Activated CD4-positive, alpha-beta T cell treated with anti-CD3 and anti-CD28 coated beads, Interleukin-2, Interleukin-4, amounts not matched to agents 100 ng/mL and 50 ng/mL, durations not matched to agents 16 hours and 8 hours (primary cell): ENCODE measurements at regions not wholly inside any gene's neighbourhood (a gene's known extent, or its start where the extent isn't known, plus 50 kb on each side); places are given as distances from the start of the nearest gene placed in this dataset.

ENCODE experiments used
- DNase-seq: peaks from one replicate; pipeline ENCODE4 v3.0.0-alpha.2; 2020; ENCODE audit warnings: low spot score

DNA sequence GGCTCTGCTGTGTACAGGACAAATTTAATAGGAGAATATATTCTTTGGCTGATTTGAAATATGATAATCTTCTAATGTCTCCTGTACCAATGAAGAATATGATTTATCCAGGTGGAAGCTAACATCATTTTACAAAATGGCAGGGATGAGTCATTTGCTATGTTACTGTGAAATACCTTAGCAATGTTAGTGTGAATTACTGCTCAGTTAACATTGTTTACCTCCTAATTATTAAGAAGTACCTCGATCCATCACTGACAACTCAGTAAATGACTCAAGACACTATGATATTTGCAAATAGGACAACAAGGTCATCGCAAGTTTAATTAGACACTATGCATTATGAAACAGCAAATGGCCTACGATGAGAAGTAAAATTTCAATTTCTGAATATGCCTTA lies 309.1 kb upstream of the EDNRB start:
- no peak for DNase-seq

DNA sequence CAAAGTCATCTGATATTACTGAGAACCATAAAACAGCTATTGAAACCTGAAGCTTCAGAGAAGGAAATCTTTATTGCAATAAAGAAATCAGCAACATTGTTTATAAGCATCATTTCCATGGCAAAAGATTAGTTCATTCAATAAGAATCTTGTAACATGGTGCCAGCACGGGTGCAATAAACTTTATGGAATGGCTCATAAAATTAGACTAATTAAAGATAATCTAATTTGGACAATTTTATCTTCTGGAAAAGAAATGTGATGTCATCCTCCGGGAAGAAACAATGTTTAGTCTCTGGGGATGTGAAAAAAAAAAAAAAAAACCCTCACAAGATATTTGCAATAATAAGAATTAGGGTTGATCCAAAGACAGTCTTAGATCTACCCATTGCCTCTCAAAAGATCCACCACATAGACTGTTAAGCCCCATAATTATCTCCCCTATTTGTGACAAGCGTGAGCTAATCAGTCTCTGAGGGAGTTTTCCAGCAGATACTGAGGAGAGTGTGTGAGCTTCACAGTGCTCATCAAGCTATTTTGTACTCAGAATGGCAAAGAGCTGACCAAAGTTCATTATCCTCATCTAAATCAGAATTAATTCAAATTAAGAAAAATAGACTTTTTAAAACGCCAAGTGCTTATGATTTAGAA lies 297.0 kb upstream of the EDNRB start:
- no peak for DNase-seq

DNA sequence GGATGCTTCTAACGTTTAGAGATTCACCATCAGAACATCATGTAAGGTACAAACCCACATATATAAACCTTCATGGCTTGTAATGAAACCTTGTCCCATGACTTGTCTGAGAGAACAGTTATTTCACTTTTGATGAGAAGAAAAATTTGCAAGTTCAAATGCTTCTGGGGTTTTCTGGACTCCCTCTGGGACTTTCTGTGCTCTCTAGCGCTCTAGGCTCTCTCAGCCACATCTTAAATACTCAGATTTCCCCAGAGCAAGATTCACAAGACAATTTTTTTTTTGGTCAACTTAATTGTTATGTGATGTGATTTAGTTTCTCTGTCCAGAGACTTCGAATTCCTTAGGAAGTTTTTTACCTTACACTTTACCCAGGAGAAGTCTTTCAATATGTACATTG lies 282.8 kb upstream of the EDNRB start:
- no peak for DNase-seq

DNA sequence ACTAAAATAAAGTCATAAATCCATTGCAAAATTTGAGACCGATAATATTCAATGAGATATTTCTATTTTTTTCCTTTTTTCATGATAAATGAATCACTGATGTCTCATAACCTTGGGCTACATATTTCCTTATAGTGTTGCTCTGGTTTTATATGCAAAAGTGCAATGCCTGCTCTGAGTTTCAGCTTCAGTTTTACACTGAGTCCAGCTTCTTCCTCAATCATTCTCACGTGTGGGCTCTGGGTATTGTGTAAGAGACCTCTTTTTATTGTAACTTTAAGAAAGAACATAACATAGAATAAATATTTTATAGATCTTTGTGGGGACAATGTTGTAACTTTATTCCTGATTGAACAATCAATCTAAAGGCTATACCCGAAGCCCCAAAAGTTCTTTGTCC lies 280.2 kb upstream of the EDNRB start:
- no peak for DNase-seq

DNA sequence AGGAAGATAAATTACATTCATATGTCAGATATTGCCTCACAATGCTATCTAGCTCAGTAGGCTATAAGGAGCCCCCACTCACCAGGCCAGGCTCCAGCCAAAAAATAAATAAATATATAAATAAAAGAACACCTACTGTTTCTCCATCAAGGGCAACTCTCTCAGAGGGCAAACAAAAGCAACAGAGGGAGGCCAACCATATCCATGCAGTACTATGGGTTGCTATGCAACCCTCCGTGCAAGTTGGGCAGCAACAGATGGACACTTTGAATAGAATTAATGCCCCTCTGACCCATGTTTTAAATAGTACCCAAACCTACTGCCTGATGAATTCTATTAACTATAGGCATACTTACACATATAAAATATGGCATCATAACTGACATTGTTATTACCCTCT lies 279.8 kb upstream of the EDNRB start:
- DNase-seq = no peak

DNA sequence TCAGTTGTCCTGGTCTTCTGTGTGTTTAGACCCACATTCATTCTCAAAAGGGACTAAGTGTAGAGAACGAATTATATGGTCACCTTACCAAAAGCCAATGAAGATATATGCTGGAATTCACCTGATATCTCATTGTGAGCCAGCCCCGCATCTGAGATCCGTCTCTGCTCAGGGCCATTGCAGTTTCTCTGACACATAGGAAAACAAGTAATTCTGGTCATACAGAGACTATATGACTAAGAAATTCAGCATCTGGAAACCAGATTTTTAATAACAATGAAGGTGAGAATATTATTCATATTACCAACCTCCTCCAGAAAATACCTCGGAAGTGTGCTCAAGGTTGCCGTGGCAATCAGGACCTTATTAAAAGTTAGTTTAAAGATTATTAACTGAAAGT lies 278.6 kb upstream of the EDNRB start:
- DNase-seq = no peak

DNA sequence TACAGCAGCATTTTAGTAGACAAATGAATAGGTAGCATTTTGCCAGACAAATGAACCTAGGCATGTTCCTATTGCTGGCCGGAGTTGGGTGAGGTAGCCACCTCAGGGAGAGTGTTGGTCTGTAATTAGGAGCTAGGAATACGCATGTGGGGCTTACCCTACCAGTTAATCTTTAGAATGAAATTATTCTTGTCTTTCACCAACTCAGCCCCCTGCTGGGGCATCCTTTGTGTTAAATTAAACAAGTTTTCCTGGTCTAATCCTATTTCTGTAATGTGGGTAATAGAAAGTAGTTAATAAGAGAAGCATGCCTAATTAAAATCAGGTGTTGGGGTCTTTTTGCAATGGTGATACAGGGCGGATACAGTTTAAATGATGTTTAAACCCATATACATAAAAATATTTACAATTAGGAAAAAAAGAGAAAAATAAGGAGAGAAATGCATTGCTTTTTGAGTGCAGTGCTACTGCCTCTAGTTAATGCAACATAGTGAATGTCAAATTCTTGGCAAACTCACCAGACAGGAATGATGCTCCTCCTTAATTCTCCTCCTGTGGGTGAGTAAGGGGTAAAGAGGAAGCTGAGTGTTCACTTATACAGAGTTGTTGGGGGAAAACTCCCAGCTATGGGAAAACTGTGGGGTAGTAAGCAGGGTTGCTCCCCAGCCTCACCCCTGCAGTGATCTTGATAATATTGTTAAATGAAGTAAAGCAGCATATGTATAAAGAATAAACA lies 276.4 kb upstream of the EDNRB start:
- no peak for DNase-seq

DNA sequence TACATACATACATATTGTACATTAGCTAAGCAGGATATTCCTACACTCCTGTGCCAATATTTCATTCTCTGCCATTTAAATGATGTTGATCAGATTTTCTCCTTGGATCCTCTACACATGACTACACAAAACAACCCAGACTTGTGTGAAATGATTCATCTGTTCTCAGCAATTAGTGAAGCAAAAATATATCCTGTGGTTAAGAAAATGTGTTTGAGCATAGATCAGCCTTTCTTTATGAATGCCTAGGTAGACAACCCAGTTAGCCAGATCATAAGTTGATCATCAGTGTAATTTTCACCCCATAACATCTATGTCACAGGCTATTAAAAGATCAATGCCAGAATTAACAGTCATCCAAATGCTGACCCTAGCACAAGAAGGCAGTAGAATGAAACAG lies 275.2 kb upstream of the EDNRB start:
- DNase-seq = no peak

DNA sequence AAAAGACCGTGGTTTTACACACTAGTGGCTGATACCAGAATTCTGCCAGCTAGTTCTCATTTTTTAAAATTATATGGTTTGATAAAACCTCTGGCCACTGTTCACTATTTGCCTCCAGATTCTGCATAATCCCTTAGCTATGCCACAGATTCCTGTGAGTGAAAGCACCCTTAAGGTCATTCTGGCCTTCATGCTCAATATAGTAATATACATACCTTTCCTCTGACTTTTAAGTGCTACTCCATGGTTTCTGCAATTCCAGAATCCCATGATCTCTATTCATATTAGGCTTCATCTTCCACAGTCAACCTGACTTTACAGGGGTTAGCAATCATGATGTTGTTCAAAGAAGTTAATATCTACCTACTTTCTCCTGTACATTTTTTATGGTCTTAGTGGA lies 274.1 kb upstream of the EDNRB start:
- no peak for DNase-seq

DNA sequence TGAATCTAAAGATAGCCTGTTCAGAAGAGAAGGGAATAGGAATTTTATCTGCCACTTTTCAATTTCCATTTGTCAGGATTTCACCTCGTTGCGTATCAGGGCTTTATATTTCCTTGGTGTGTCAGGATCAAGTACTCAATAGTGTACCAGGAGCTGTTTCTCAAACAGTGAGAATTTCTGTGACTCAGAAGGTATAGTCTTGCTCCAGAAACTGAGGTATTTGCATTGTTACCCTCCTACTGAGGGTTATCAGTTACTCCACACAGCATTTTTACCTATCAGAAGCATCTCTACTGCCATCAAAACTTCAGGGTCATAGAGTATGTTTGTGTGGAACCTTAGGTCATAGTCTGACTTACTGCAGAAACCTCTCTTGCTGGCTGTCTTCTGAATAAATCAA lies 271.7 kb upstream of the EDNRB start:
- no peak for DNase-seq

DNA sequence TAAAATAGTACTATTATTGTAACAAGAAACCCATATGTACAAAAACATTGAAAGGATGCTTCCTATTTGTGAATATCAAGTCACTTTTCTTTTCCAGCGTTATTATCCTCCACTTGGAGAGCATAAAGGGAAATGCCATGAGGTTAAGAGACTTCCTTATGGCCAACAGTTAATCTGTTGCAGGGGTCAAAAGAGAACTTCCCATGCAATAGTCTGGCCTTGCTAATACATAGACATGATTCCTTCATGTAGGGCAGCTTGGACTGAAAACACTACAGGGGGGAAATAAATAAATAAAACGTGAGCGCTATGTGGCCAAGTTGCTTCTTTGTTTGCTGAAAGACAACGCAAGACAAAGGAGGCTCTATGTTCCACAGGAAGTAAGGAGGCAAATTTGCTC lies 269.1 kb upstream of the EDNRB start:
- DNase-seq = no peak

DNA sequence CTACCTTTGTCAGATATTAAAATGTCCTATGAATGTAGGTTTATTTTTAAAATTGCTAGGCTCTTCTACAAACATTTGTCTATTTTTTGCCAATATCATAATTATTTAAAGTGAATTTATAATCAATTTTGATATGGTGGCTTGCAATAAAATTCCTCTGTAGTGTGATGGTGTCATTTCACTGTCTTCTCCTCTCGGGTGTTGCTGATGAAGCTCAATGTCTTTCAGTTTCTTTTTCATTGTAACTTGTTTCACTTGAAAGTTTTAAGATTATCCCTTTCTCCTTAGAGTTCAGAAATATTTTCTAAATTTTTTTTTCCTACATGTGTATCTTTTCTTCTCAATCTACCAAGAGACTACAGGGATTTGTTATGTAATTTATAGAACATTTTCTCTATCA lies 267.1 kb upstream of the EDNRB start:
- DNase-seq = no peak

DNA sequence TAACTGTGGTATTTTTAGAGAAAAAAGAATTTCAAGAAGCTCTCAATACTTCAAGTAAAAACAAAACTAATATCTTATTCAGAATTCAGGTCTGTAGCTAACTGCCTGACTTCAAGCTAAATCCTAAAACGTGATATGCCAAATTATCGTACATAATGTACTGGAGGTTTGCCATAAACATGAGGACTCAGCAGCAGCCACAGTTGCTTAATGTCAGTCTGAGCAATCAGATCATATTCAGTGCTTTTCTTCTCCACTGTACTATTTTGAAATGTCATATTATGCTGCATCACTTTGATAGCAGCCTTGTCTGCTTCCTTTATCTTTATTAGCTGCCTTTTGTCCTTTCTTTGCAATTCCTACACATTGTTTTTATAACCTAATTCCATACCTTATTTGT lies 265.1 kb upstream of the EDNRB start:
- DNase-seq = no peak

DNA sequence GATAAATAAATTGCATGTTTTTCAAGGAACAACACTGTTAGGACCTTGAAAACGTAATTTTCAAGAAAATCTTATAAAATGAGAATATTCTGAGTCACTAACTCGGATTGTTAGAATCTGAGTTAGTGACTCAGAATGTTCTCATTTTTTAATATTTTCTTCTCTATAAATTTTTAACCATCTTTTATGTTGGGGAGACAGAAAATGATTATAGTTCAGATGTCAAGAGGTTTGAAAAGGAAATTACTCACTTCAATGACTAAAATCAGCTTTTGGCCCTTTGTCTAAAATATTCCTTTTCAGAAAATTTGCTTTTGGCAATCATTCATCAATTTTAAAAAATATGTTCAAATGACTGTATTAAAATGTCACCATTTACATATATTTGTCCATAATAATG lies 264.2 kb upstream of the EDNRB start:
- DNase-seq = no peak

DNA sequence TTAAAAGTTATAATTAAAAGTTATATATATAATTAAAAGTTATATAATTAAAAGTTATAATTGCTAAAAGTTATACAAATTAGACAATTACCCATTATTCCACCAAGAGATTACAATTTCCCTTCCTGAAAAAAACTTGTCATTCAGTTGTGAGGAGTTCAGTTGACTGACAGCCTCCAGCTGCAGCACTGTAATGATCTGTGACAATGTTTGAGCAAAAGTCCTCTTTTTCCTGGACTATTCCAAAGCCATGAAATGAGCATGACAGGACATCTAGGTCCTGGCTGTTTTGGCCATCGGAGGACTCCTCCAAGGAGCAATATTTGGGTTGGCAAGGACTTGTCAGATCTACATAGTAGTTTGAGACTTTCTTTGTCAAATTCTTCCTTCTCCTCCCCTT lies 258.7 kb upstream of the EDNRB start:
- no peak for DNase-seq

DNA sequence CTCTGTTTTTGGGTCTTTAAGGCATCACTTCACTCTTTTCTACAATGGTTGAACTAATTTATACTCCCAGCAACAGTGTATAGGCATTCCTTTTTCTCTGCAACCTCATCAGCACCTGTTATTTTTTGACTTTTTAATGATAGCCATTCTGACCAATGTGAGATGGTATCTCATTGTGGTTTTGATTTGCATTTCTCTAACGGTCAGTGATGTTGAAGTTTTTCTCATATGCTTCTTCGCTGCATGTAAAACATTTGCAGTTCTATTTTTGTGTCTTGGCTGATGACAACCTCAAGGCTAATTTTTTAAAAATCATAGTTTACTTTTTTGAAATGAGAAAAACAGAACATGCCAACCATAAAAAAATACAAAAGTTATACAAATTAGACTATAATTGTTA lies 258.2 kb upstream of the EDNRB start:
- no peak for DNase-seq

DNA sequence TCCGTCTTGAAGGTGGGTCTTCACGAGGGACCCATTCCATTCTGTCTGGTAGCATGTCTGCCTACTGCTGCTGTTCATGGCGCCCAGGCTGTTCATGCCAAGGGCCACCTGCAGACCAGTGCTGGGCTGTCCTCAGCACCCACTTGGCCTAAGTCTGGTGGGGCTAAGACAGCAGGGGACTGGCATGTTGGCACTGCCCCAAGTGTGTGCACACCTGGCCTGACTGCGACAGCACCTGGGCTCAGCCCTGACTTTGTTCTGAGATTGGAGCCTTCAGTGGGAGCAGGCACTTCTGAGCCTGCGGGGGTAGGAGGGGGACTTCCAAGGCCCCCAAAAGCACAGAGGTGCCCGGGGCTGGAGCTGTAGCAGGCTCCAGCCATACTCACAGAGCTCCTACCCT lies 250.8 kb upstream of the EDNRB start:
- DNase-seq = no peak

DNA sequence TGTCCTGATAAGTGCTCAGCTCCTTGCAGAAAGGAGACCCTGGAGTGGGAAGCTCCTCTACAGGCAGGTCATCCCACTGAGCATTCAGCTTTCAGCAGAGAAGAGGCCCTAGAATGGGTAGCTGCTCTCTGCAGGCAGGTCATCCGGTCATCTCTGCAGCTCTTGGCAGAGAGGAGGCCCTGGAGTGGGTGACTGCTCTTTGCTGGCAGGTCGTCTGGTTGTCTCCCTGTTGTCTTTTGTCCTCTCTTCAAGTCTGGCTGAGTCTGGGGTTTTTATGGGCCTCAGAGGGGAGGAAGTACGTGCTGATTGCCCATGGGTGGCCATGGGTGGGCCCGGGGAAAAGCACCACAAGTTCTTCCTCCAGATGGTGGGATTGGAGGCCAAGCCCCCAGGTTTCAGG lies 250.3 kb upstream of the EDNRB start:
- no peak for DNase-seq

DNA sequence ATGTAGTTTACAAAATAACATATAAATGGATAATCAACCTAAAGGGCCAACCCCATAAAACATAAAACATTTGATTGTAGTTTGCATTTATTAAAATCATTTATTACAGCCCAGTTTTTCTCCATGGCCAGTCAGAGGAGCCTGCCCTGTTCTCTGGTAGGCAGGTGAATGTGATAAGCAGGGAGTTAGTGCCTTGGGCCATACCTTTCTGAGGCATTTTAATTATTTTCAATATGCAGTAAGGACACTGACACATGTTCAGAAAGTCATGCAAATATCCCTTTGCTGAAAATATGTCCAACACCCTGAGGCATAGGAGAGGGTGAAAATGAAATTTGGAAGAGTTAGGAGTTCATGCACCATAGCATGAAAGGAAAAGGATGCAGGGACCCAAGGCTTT lies 242.6 kb upstream of the EDNRB start:
- no peak for DNase-seq

DNA sequence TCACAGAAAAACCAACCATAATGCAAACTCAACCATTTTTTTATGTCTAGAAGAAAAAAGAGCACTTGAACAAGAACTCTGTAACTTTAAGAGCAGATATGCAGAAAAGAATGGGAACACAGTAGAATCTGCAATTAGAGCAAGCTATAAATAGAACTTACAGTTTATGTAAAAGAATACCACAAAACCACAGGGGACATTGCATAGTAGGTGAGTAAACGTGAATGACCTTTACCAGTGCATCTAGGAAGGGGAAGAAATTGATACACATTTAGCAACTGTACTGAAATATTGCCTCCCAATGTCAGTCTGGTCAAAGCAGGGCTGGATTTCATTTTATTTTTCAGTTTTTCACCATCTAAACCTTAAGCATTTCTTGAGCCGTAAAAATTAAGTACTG lies 242.2 kb upstream of the EDNRB start:
- DNase-seq = no peak

DNA sequence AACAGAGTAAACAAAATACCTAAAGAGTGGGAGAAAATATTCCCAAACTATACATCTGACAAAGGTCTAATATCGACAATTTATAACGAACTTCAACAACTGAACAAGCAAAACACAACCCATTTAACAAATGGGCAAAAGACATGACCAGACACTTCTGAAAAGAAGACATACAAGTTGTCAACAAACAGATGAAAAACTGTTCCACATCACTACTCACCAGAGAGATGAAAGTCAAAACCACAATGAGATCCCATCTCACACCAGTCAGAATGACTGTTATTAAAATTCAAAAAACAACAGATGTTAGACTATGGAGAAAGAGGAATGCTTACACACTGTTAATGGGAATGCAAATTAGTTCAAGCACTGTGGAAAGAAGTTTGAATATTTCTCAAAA lies 233.8 kb upstream of the EDNRB start:
- no peak for DNase-seq

DNA sequence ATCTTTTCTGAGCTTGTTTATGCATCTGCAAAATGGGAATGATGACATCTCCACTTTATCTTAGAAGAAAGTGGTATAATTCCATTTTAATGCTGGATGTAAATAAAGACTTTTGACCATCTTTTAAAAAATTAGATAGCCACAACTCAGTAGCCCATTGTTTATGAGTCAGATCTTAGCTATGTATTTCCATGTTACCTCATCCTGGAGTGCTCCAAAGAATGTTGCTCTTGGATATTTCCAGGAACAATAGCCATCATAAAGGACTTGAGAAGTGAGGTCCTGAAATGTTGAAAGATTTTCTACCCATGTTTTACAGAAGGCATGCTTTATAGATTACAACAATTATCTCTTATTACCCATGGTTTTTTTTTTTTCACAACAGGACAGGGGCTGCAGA lies 229.3 kb upstream of the EDNRB start:
- DNase-seq = no peak

DNA sequence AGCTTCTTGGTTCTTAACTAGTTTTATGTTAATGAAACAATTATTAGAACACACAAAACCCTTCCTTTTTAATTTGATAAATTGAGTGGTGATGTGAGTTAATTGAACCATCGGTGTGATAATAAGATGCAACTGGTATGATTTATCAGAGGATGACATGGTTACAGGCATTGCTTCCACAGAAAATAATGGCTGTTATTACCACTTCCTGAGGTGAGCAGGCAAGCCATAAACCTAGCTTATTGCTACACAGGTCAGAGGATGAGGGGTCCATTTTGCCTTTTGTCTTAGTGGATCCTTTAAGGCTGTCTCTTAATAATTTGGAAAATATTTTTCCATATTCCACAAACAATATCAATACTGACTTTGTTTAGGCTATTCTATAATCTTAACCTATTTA lies 226.6 kb upstream of the EDNRB start:
- no peak for DNase-seq

DNA sequence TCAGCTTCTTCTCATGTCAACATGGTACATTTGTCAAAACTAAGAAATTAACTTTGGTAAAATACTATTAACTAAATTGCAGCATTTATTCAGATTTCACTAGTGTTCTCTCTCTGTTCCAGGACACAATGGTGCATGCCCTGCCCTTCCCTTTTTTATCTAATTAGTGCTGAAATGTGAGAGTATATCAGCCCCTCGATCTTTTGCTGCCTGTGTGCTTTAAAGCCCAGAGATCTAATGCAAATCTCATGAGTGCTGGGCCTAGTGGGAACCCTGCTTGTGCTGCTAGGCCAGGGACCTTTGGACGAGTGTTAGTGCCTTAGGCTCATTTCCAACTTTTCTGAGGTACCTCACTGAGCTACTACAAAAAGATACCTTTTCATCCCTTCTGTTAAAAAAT lies 221.1 kb upstream of the EDNRB start:
- no peak for DNase-seq
